NT2/D1 (cell line): ENCODE measurements at regions not wholly inside any gene's neighbourhood (a gene's known extent, or its start where the extent isn't known, plus 50 kb on each side); places are given as distances from the start of the nearest gene placed in this dataset.
"Not testable (repeated sequence)": the region's sequence is repeated elsewhere in the genome, so short reads cannot be mapped to it uniquely, and the experiment has no call there.

Source experiments
- DNase-seq: peaks from one replicate; pipeline ENCODE4 v3.0.0-alpha.2; 2011; ENCODE audit warnings: low read depth, low spot score
- H3K27me3 ChIP-seq: 2 replicates; pipeline ENCODE4 v1.6.0; 2011; ENCODE audit warnings: mild to moderate bottlenecking; ENCODE audit not compliant: insufficient read length, insufficient read depth
- H3K36me3 ChIP-seq: 2 replicates; pipeline ENCODE4 v1.6.1; 2011; ENCODE audit warnings: mild to moderate bottlenecking, low read length, mixed read lengths; ENCODE audit not compliant: insufficient read depth, insufficient read length
- H3K4me1 ChIP-seq: 2 replicates; pipeline ENCODE4 v1.5.1; 2011; ENCODE audit not compliant: insufficient read depth, insufficient read length
- H3K4me3 ChIP-seq: 2 replicates; pipeline ENCODE4 v1.5.1; 2011; ENCODE audit warnings: low read depth; ENCODE audit not compliant: insufficient read length
- H3K9ac ChIP-seq: 2 replicates; pipeline ENCODE4 v1.6.0; 2011; ENCODE audit warnings: low read depth; ENCODE audit not compliant: insufficient read length
- H3K9me3 ChIP-seq: 2 replicates; pipeline ENCODE4 v1.5.1; 2011; ENCODE audit warnings: mild to moderate bottlenecking, low read length; ENCODE audit not compliant: insufficient read depth
- SUZ12 ChIP-seq: IDR thresholded peaks from 2 replicates; pipeline ENCODE4 v1.6.1; 2011; ENCODE audit not compliant: insufficient read length, insufficient read depth; ENCODE audit errors: extremely low read depth
- YY1 ChIP-seq: IDR thresholded peaks from 2 replicates; pipeline ENCODE4 v1.6.1; 2011; ENCODE audit not compliant: insufficient read length, insufficient read depth
- ZNF274 ChIP-seq: IDR thresholded peaks from 2 replicates; pipeline ENCODE4 v1.6.1; 2011; ENCODE audit warnings: mild to moderate bottlenecking, low read depth, low read length

DNA sequence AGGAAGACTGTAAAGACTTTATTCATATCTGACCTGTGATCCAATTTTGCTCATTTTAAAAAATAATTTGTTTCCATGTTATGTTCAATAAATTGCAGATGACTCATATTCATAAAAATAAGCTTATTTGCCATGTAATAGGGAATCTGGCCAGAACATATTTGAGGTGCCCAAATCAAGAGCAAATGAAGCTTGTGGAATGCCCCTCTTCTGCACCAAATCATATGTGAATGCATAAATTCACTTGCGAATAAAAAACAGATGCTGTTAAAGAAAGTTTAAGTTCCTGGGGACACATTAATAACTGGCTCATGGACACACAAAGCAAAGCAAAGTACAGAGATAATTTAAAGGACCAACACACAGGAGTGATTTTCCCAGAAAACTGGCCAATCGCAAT is 279.0 kb upstream of the CDH2 start:
- Histone ChIP-seq H3K27me3 (no peaks in the 10 kb centered on the region), H3K9me3 (no peaks in the 10 kb centered on the region), H3K9ac (no peak overlapping the region), H3K36me3 (no peaks in the 10 kb centered on the region), H3K4me1 (no peaks in the 10 kb centered on the region), H3K4me3 (no peak overlapping the region)
- TF ChIP-seq SUZ12 (no peak), ZNF274 (no peak), YY1 (no peak)
- DNase-seq = no peak

DNA sequence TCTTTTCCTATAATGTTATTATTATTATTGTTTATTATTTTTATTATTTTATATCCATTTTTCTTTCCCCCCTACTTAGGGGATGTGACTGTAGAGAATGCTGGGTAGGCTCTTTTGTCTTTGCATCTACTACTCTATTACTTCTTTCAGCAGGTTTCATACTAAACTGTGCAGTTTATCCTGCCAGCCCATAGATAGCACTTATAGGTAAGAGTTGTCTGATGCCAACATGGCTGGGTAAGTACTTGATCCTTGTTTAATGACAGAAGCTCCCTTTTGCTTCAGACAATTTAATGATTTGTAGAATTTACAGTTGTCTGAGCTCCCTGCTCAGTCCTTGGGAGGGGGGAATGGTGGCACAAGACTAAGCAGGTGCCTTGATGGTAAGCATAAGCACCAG is 262.9 kb upstream of the CDH2 start:
- Histone ChIP-seq H3K9ac (no peak overlapping the region), H3K27me3 (no peaks in the 10 kb centered on the region), H3K4me3 (no peak overlapping the region), H3K36me3 (no peaks in the 10 kb centered on the region), H3K4me1 (no peaks in the 10 kb centered on the region), H3K9me3 (no peaks in the 10 kb centered on the region)
- no peak for DNase-seq
- TF ChIP-seq YY1 = no peak
- no peak for TF ChIP-seq SUZ12
- no peak for TF ChIP-seq ZNF274

GRCh38 chr18:28438381-28438780 is 261.5 kb upstream of the CDH2 start:
- H3K4me3 ChIP-seq = no peak overlapping the region
- no peak for DNase-seq
- no peaks in the 10 kb centered on the region for H3K27me3 ChIP-seq
- no peaks in the 10 kb centered on the region for H3K36me3 ChIP-seq
- H3K9ac ChIP-seq = no peak overlapping the region
- no peaks in the 10 kb centered on the region for H3K4me1 ChIP-seq
- no peak for TF ChIP-seq YY1
- TF ChIP-seq SUZ12 = no peak
- TF ChIP-seq ZNF274 = no peak
- H3K9me3 ChIP-seq = no peaks in the 10 kb centered on the region

DNA sequence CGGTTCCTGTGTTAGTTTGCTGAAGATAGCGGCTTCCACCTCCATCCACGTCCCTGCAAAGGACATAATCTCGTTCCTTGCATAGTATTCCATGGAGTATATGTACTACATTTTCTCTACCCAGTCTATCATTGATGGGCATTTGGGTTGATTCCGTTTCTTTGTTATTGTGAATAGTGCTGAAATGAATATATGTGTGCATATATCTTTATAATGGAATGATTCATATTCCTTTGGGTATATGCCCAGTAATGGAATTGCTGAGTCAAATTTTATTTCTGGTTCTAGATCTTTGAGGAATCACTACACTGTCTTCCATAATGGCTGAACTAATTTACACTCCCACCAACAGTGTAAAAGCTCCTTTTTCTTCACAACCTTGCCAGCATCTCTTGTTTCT is 255.4 kb upstream of the CDH2 start:
- Histone ChIP-seq H3K4me3 (no peak overlapping the region), H3K9me3 (no peaks in the 10 kb centered on the region), H3K36me3 (no peaks in the 10 kb centered on the region), H3K27me3 (no peaks in the 10 kb centered on the region), H3K4me1 (no peaks in the 10 kb centered on the region), H3K9ac (no peak overlapping the region)
- TF ChIP-seq SUZ12 = no peak
- TF ChIP-seq ZNF274 = no peak
- TF ChIP-seq YY1 = no peak
- no peak for DNase-seq

DNA sequence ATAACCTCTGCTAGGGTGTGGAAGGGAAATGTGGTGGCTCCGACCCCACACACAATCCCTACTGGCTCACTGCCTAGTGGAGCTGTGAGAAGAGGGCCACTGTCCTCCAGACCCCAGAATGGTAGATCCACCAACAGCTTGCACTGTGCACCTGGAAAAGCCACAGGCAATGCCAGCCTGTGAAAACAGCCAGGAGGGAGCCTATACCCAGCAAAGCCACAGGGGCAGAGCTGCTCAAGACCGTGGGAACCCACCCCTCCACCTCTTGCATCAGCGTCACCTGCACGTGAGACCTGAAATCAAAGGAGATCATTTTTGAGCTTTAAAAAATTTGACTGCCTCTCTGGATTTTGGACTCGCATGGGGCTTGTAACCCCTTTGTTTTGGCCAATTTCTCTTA is 249.0 kb upstream of the CDH2 start:
- H3K36me3 ChIP-seq = no peaks in the 10 kb centered on the region
- no peaks in the 10 kb centered on the region for H3K4me1 ChIP-seq
- no peaks in the 10 kb centered on the region for H3K9me3 ChIP-seq
- DNase-seq = no peak
- H3K4me3 ChIP-seq = no peak overlapping the region
- TF ChIP-seq ZNF274 (no peak), YY1 (no peak), SUZ12 (no peak)
- H3K9ac ChIP-seq = no peak overlapping the region
- no peaks in the 10 kb centered on the region for H3K27me3 ChIP-seq

- no peak for DNase-seq
- Histone ChIP-seq H3K27me3 (no peaks in the 10 kb centered on the region), H3K4me1 (no peaks in the 10 kb centered on the region), H3K9ac (no peak overlapping the region), H3K4me3 (peak overlapping the region; percentile 34), H3K36me3 (no peaks in the 10 kb centered on the region), H3K9me3 (no peaks in the 10 kb centered on the region)
- TF ChIP-seq YY1 (no peak), ZNF274 (no peak), SUZ12 (no peak)
Measured at GRCh38 chr18:28422577-28422976, 245.6 kb upstream of the CDH2 start.

DNA sequence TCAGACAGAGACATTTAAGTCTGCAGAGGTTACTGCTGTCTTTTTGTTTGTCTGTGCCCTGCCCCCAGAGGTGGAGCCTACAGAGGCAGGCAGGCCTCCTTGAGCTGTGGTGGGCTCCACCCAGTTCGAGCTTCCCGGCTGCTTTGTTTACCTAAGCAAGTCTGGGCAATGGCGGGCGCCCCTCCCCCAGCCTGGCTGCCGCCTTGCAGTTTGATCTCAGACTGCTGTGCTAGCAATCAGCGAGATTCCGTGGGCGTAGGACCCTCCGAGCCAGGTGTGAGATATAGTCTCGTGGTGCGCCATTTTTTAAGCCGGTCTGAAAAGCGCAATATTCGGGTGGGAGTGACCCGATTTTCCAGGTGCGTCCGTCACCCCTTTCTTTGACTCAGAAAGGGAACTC is 245.0 kb upstream of the CDH2 start:
- not testable (repeated sequence) for H3K36me3 ChIP-seq, DNase-seq, H3K4me3 ChIP-seq, H3K9me3 ChIP-seq, H3K9ac ChIP-seq, H3K27me3 ChIP-seq, H3K4me1 ChIP-seq

DNA sequence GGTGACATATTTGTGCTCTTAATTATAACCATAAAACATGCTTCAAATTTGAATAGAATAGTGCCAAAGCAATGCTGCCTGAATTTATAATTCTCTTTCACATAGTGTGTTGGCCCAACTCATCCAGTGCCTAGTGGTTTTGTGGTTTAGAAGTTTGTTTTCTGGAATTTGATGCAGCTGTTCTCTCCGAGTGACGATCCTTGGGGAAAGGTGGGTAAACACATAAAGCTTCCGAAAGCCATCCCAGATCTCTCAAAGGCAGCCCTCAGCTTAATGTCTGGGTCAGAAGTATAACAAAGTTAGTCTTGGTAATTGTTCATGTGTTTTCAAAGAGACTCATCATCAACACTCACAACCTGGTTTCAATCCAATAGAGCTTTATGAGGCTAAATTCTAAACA is 235.6 kb upstream of the CDH2 start:
- DNase-seq = no peak
- Histone ChIP-seq H3K4me3 (no peak overlapping the region), H3K27me3 (no peaks in the 10 kb centered on the region), H3K9ac (no peak overlapping the region), H3K4me1 (no peaks in the 10 kb centered on the region), H3K36me3 (no peaks in the 10 kb centered on the region), H3K9me3 (no peaks in the 10 kb centered on the region)
- TF ChIP-seq SUZ12 = no peak
- no peak for TF ChIP-seq ZNF274
- TF ChIP-seq YY1 = no peak
